ENCODE measurements at regions not wholly inside any gene's neighbourhood (a gene's known extent, or its start where the extent isn't known, plus 50 kb on each side); places are given as distances from the start of the nearest gene placed in this dataset.

- intact Hi-C loops (cut with DNase I): no loop called here
- no peak for DNase-seq
Observed at GRCh38 chr18:75527848-75528685, 100.6 kb upstream of the SMIM21 start.

GRCh38 chr18:75526038-75526437, 98.5 kb upstream of the SMIM21 start:
- no peak for DNase-seq
- intact Hi-C loops (cut with DNase I): no loop called here

GRCh38 chr18:75525331-75525730, 97.8 kb upstream of the SMIM21 start:
- no peak for DNase-seq
- intact Hi-C loops (cut with DNase I): no loop called here

GRCh38 chr18:75524841-75525240, 97.3 kb upstream of the SMIM21 start:
- DNase-seq: no peak
- intact Hi-C loops (cut with DNase I): no loop called here

- no peak for DNase-seq
- intact Hi-C loops (cut with DNase I): no loop called here
Observed at GRCh38 chr18:75524181-75524580, 96.7 kb upstream of the SMIM21 start.

- DNase-seq: no peak
- intact Hi-C loops (cut with DNase I): no loop called here
Observed at GRCh38 chr18:75521816-75522215, 94.3 kb upstream of the SMIM21 start.

GRCh38 chr18:75518007-75518406, 90.5 kb upstream of the SMIM21 start:
- no peak for DNase-seq
- intact Hi-C loops (cut with DNase I): no loop called here

GRCh38 chr18:75517286-75517685, 89.8 kb upstream of the SMIM21 start:
- intact Hi-C loops (cut with DNase I): no loop called here
- no peak for DNase-seq

GRCh38 chr18:75507636-75508035, 80.1 kb upstream of the SMIM21 start:
- no peak for DNase-seq
- intact Hi-C loops (cut with DNase I): no loop called here

- intact Hi-C loops (cut with DNase I): no loop called here
Observed at GRCh38 chr18:75506913-75507312, 79.4 kb upstream of the SMIM21 start.

GRCh38 chr18:75504469-75504868, 77.0 kb upstream of the SMIM21 start:
- intact Hi-C loops (cut with DNase I): no loop called here
- DNase-seq: no peak

More at GRCh38 chr18:75506913-75507312, 79.4 kb upstream of the SMIM21 start:
- no peak for DNase-seq

- no peak for DNase-seq
- intact Hi-C loops (cut with DNase I): no loop called here
Observed at GRCh38 chr18:75503615-75504014, 76.1 kb upstream of the SMIM21 start.

- intact Hi-C loops (cut with DNase I): no loop called here
- no peak for DNase-seq
Observed at GRCh38 chr18:75502286-75502685, 74.8 kb upstream of the SMIM21 start.

- DNase-seq: no peak
- intact Hi-C loops (cut with DNase I): no loop called here
Observed at GRCh38 chr18:75500545-75500944, 73.0 kb upstream of the SMIM21 start.

- intact Hi-C loops (cut with DNase I): no loop called here
- no peak for DNase-seq
Observed at GRCh38 chr18:75497576-75498235, 70.2 kb upstream of the SMIM21 start.

GRCh38 chr18:75496151-75496550, 68.6 kb upstream of the SMIM21 start:
- intact Hi-C loops (cut with DNase I): no loop called here
- no peak for DNase-seq

- DNase-seq: no peak
- intact Hi-C loops (cut with DNase I): no loop called here
Observed at GRCh38 chr18:75492852-75493251, 65.3 kb upstream of the SMIM21 start.

GRCh38 chr18:75491361-75491760, 63.9 kb upstream of the SMIM21 start:
- intact Hi-C loops (cut with DNase I): no loop called here
- DNase-seq: no peak

GRCh38 chr18:75489493-75490190, 62.1 kb upstream of the SMIM21 start:
- no peak for DNase-seq
- intact Hi-C loops (cut with DNase I): no loop called here

- intact Hi-C loops (cut with DNase I): no loop called here
- no peak for DNase-seq
Observed at GRCh38 chr18:75483662-75484061, 56.2 kb upstream of the SMIM21 start.

- no peak for DNase-seq
- intact Hi-C loops (cut with DNase I): no loop called here
Observed at GRCh38 chr18:75482880-75483279, 55.4 kb upstream of the SMIM21 start.

- intact Hi-C loops (cut with DNase I): no loop called here
- no peak for DNase-seq
Observed at GRCh38 chr18:75480487-75480886, 53.0 kb upstream of the SMIM21 start.
